ENCODE measurements at regions not wholly inside any gene's neighbourhood (a gene's known extent, or its start where the extent isn't known, plus 50 kb on each side); places are given as distances from the start of the nearest gene placed in this dataset.
"Not testable (repeated sequence)": the region's sequence is repeated elsewhere in the genome, so short reads cannot be mapped to it uniquely, and the experiment has no call there.

GRCh38 chr9:135381762-135382310 is 97.7 kb upstream of the PPP1R26 start:
- no peak for DNase-seq (ENCODE audit: low spot score)

- no peak for DNase-seq (ENCODE audit: low spot score)
These were observed 95.4 kb upstream of the PPP1R26 start for GRCh38 chr9:135384226-135384625.

- DNase-seq (ENCODE audit: low spot score) = not testable (repeated sequence)
These were observed 94.7 kb upstream of the PPP1R26 start for GRCh38 chr9:135384815-135385405.

- no peak for DNase-seq (ENCODE audit: low spot score)
These were observed 93.8 kb upstream of the PPP1R26 start for GRCh38 chr9:135385793-135386192.

DNA sequence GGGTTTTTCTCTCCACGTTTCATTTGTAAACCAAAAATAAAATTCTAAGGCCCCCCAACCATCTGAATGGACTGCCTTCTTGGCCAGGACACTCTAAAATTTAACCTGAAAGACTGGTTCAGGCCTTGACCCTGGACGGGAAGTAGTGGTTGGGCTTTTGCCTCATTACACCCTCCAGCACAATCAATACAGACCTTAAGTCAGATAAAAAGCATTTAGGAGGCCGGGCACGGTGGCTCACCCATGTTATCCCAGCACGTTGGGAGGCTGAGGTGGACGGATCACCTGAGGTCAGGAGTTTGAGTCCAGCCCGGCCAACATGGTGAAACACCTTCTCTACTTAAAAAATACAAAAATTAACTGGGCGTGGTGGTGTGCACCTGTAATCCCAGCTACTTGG is 91.6 kb upstream of the PPP1R26 start:
- DNase-seq (ENCODE audit: low spot score) = no peak

GRCh38 chr9:135388530-135388929 is 91.1 kb upstream of the PPP1R26 start:
- no peak for DNase-seq (ENCODE audit: low spot score)

- DNase-seq (ENCODE audit: low spot score) = no peak
These were observed 87.8 kb upstream of the PPP1R26 start for GRCh38 chr9:135391759-135392158.

- DNase-seq (ENCODE audit: low spot score) = no peak
These were observed 87.1 kb upstream of the PPP1R26 start for GRCh38 chr9:135392511-135392910.

GRCh38 chr9:135394131-135394530 is 85.5 kb upstream of the PPP1R26 start:
- no peak for DNase-seq (ENCODE audit: low spot score)

DNA sequence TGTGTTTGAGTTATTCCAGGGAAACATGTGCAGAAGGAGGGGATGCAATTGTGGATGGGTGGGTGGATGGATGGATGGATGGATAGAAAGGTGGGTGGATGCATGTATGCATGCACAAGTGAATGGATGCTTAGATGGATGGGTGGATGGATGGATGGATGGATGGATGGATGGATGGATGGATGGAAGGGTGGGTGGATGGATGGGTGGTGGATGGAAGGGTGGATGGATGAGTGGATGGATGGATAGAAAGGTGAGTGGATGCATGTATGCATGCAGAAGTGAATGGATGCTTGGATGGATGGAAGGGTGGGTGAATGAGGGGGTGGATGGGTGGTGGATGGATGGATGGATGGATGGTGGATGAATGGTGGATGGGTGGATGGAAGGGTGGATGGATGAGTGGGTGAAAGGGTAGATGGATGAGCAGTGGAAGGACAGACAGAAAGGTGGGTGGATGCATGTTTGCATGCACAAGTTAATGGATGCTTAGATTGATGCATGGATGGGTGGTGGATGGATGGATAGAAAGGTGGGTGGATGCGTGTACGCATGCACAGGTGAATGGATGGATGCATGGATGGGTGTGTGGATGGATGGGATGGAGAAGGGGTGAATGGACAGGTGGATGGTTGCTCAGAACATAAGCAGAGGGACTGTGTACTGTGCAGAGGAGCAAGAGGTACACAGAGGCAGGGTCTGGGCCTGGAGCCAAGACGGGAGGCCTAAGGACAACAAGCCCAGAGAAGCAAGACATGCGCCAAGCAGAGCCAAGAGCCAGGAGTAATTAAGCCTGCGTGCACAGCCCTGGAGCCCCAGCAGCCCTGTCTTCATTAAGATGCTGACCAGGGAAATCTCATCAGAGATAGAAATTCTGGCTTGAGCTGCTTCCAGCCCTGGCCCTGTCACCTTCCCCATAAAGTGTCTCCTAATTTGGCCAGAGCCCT is 84.6 kb upstream of the PPP1R26 start:
- DNase-seq (ENCODE audit: low spot score) = no peak

GRCh38 chr9:135397142-135397541 is 82.4 kb upstream of the PPP1R26 start:
- no peak for DNase-seq (ENCODE audit: low spot score)

DNA sequence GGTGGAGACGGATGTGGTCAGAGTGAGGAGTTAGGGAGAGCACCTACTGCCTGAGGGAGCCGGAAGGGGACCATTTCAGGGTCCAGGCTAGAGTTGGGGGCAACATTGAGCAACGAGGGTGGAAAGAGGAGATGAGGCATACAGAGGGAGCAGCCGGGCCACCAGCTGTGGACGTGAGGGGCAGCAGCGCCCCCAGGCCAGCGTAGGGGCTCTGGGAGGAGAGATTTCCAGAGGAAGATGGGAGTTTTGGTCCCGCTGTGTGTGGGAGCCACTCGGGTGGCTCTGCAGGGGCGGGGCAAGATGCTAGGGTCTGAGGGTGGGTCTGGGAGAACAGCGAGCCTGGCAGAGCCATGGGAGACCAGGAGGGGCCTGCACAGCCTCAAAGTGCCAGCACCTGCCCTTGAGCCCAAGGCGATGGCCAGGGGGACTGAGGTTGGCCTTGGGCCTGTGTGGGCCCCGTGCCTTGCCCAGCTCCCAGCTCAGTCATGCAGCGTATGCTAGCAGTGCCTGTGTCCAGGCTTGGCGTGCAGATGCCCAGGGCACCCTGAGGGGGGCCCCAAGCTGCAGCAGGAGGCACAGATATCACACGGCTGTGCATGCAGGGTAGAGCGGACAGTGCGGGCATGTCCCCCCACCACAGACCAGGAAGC is 80.5 kb upstream of the PPP1R26 start:
- DNase-seq (ENCODE audit: low spot score) = no peak

DNA sequence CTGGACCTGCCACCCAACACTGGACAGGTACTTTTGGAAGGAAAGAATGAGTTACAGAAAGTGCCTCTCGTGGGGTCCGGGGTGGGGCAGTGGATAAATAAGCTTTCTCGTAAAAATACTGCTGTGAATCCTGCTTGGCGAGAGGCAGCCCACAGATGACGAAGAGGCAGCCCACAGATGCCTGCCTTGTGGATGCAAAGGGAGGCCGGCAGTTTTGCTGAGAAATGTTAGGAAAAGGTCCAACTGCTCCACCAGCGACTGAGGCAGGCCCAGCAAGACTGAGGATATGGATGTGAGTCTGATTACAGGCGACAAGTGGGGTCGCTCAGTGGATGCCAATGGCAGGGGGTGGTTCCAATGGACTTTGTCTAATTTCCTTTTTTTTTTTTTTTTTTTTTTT is 79.1 kb upstream of the PPP1R26 start:
- DNase-seq (ENCODE audit: low spot score) = no peak

GRCh38 chr9:135401218-135401617 is 78.4 kb upstream of the PPP1R26 start:
- DNase-seq (ENCODE audit: low spot score) = no peak

GRCh38 chr9:135402048-135402738 is 77.4 kb upstream of the PPP1R26 start:
- DNase-seq (ENCODE audit: low spot score) = no peak

GRCh38 chr9:135402739-135403695 is 76.6 kb upstream of the PPP1R26 start:
- DNase-seq (ENCODE audit: low spot score) = no peak

GRCh38 chr9:135403733-135404450 is 75.7 kb upstream of the PPP1R26 start:
- DNase-seq (ENCODE audit: low spot score) = no peak

DNA sequence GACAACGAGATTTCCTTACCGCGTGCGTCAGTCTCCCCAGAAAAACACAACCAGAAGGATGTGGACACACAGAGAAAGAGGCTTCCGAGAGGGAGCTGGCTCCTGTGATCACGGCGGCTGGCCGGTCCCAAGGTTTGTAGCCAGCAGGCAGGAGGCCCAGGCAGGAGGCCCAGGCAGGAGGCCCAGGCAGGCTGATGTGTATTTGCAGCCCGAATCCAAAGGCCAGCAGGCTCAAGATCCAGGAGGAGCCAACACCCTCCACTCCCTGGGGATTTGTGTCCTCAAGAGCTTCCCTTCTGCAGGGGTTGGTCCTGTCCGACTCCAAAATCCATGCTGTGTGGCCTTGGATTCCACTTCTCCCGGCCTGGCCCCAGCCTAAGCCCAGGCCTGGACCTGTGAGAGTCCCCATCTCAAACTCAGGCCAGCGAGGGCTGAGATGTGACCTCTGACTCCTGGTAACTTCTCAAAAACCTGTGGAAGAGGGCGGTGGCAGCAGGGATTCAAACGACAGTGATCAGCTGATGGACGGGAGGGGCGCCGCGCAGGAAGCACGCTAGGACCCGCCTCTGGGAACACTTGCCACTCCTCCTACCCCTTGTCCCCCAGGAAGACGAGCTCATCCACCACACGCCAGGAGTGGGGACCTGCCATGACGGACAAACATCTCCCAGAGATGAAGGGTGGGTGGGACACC is 75.0 kb upstream of the PPP1R26 start:
- DNase-seq (ENCODE audit: low spot score) = no peak

GRCh38 chr9:135405145-135405464 is 74.5 kb upstream of the PPP1R26 start:
- DNase-seq (ENCODE audit: low spot score) = not testable (repeated sequence)

Data from CD4-positive, alpha-beta T cell treated with Interleukin-2 at 100 ng/mL for 4 hours (primary cell).